GM19397 (cell line): ENCODE measurements at regions not wholly inside any gene's neighbourhood (a gene's known extent, or its start where the extent isn't known, plus 50 kb on each side); places are given as distances from the start of the nearest gene placed in this dataset.
"Not testable (repeated sequence)": the region's sequence is repeated elsewhere in the genome, so short reads cannot be mapped to it uniquely, and the experiment has no call there.

Experiments
- ATAC-seq: cut with Tn5 transposase; IDR thresholded peaks from one replicate; pipeline ENCODE4 v1.9.1; 2021; ENCODE audit warnings: mild to moderate bottlenecking, moderate library complexity; ENCODE audit not compliant: unreplicated experiment

- no peak for ATAC-seq
Measured at GRCh38 chr2:187003038-187003554, 154.1 kb upstream of the ZSWIM2 start.

GRCh38 chr2:187002242-187002641 lies 153.3 kb upstream of the ZSWIM2 start:
- ATAC-seq = no peak

- ATAC-seq = no peak
Measured at GRCh38 chr2:187001248-187001647, 152.3 kb upstream of the ZSWIM2 start.

- ATAC-seq = no peak
Measured at GRCh38 chr2:186995092-186995491, 146.1 kb upstream of the ZSWIM2 start.

GRCh38 chr2:186992597-186992996 lies 143.6 kb upstream of the ZSWIM2 start:
- no peak for ATAC-seq

GRCh38 chr2:186991766-186992417 lies 142.9 kb upstream of the ZSWIM2 start:
- no peak for ATAC-seq

GRCh38 chr2:186984966-186985365 lies 136.0 kb upstream of the ZSWIM2 start:
- ATAC-seq = no peak

- no peak for ATAC-seq
Measured at GRCh38 chr2:186984481-186984880, 135.5 kb upstream of the ZSWIM2 start.

- ATAC-seq = no peak
Measured at GRCh38 chr2:186980787-186981550, 132.0 kb upstream of the ZSWIM2 start.

- no peak for ATAC-seq
Measured at GRCh38 chr2:186980117-186980442, 131.1 kb upstream of the ZSWIM2 start.

GRCh38 chr2:186979439-186980116 lies 130.6 kb upstream of the ZSWIM2 start:
- no peak for ATAC-seq

- no peak for ATAC-seq
Measured at GRCh38 chr2:186977433-186978045, 128.6 kb upstream of the ZSWIM2 start.

- no peak for ATAC-seq
Measured at GRCh38 chr2:186976329-186976728, 127.4 kb upstream of the ZSWIM2 start.

GRCh38 chr2:186972281-186972970 lies 123.5 kb upstream of the ZSWIM2 start:
- ATAC-seq = no peak

- ATAC-seq = no peak
Measured at GRCh38 chr2:186968277-186968676, 119.3 kb upstream of the ZSWIM2 start.

GRCh38 chr2:186966015-186966414 lies 117.0 kb upstream of the ZSWIM2 start:
- ATAC-seq = no peak

- no peak for ATAC-seq
Measured at GRCh38 chr2:186962085-186962747, 113.2 kb upstream of the ZSWIM2 start.

GRCh38 chr2:186960241-186960640 lies 111.3 kb upstream of the ZSWIM2 start:
- ATAC-seq = not testable (repeated sequence)

- ATAC-seq = no peak
Measured at GRCh38 chr2:186959486-186959885, 110.5 kb upstream of the ZSWIM2 start.

GRCh38 chr2:186950694-186951093 lies 101.7 kb upstream of the ZSWIM2 start:
- no peak for ATAC-seq
